Activated CD4-positive, alpha-beta T cell treated with anti-CD3 and anti-CD28 coated beads, Interleukin-2, amount 10 ng/mL, durations not matched to agents 24 days and 14 days (primary cell): ENCODE measurements at regions not wholly inside any gene's neighbourhood (a gene's known extent, or its start where the extent isn't known, plus 50 kb on each side); places are given as distances from the start of the nearest gene placed in this dataset.

Experiments
- DNase-seq: peaks from one replicate; pipeline ENCODE4 v3.0.0; 2022
- H3K27ac Mint-ChIP-seq: one replicate; pipeline ENCODE4 v1.8.0; 2022; ENCODE audit warnings: mild to moderate bottlenecking, mixed read lengths
- H3K27me3 Mint-ChIP-seq: one replicate; pipeline ENCODE4 v1.8.0; 2022; ENCODE audit warnings: mixed read lengths
- H3K36me3 Mint-ChIP-seq: one replicate; pipeline ENCODE4 v1.8.0; 2022; ENCODE audit warnings: low read depth, mild to moderate bottlenecking, mixed read lengths
- H3K4me1 Mint-ChIP-seq: one replicate; pipeline ENCODE4 v1.8.0; 2021; ENCODE audit warnings: mixed read lengths
- H3K4me3 Mint-ChIP-seq: one replicate; pipeline ENCODE4 v1.8.0; 2022; ENCODE audit warnings: mild to moderate bottlenecking, moderate library complexity, mixed read lengths
- H3K9me3 Mint-ChIP-seq: one replicate; pipeline ENCODE4 v1.8.0; 2021; ENCODE audit warnings: mixed read lengths
- intact Hi-C: fragments of 100-400 bp; cut with micrococcal nuclease; formaldehyde crosslinking; loops from one replicate; pipeline ENCODE4 v1.15.1; 2023

- no peak for DNase-seq
- Mint-ChIP-seq H3K36me3 (no peaks in the 10 kb centered on the region), H3K27ac (no peak overlapping the region), H3K9me3 (no peaks in the 10 kb centered on the region), H3K27me3 (no peaks in the 10 kb centered on the region), H3K4me1 (no peaks in the 10 kb centered on the region), H3K4me3 (no peak overlapping the region)
- intact Hi-C loops: no loop called here
Measured at GRCh38 chr17:70653850-70654249, 484.5 kb downstream of the KCNJ2 start.

- H3K4me3 Mint-ChIP-seq: no peak overlapping the region
- H3K4me1 Mint-ChIP-seq: no peaks in the 10 kb centered on the region
- H3K27ac Mint-ChIP-seq: no peak overlapping the region
- intact Hi-C loops: no loop called here
- no peaks in the 10 kb centered on the region for H3K9me3 Mint-ChIP-seq
- no peaks in the 10 kb centered on the region for H3K27me3 Mint-ChIP-seq
- DNase-seq: no peak
- no peaks in the 10 kb centered on the region for H3K36me3 Mint-ChIP-seq
Measured at GRCh38 chr17:70654706-70655105, 485.4 kb downstream of the KCNJ2 start.

GRCh38 chr17:70655176-70655958 is 486.0 kb downstream of the KCNJ2 start:
- Mint-ChIP-seq H3K4me3 (no peak overlapping the region), H3K4me1 (no peaks in the 10 kb centered on the region), H3K9me3 (no peaks in the 10 kb centered on the region), H3K36me3 (no peaks in the 10 kb centered on the region), H3K27me3 (no peaks in the 10 kb centered on the region), H3K27ac (no peak overlapping the region)
- no peak for DNase-seq
- intact Hi-C loops: no loop called here

- Mint-ChIP-seq H3K36me3 (no peaks in the 10 kb centered on the region), H3K9me3 (no peaks in the 10 kb centered on the region), H3K27me3 (no peaks in the 10 kb centered on the region), H3K4me1 (no peaks in the 10 kb centered on the region), H3K27ac (no peak overlapping the region), H3K4me3 (no peak overlapping the region)
- no peak for DNase-seq
- intact Hi-C loops: no loop called here
Measured at GRCh38 chr17:70658317-70658716, 489.0 kb downstream of the KCNJ2 start.

- no peak for DNase-seq
- H3K4me1 Mint-ChIP-seq: no peaks in the 10 kb centered on the region
Measured at GRCh38 chr17:70658840-70659239, 489.5 kb downstream of the KCNJ2 start.

GRCh38 chr17:70661342-70662222 is 492.2 kb downstream of the KCNJ2 start:
- no peaks in the 10 kb centered on the region for H3K9me3 Mint-ChIP-seq
- no peaks in the 10 kb centered on the region for H3K36me3 Mint-ChIP-seq
- no peaks in the 10 kb centered on the region for H3K4me1 Mint-ChIP-seq
- H3K27ac Mint-ChIP-seq: no peak overlapping the region
- DNase-seq: no peak
- no peaks in the 10 kb centered on the region for H3K27me3 Mint-ChIP-seq
- no peak overlapping the region for H3K4me3 Mint-ChIP-seq
- intact Hi-C loops: no loop called here

More at GRCh38 chr17:70658840-70659239, 489.5 kb downstream of the KCNJ2 start:
- H3K9me3 Mint-ChIP-seq: no peaks in the 10 kb centered on the region
- H3K4me3 Mint-ChIP-seq: no peak overlapping the region
- no peaks in the 10 kb centered on the region for H3K27me3 Mint-ChIP-seq
- H3K27ac Mint-ChIP-seq: no peak overlapping the region
- no peaks in the 10 kb centered on the region for H3K36me3 Mint-ChIP-seq
- intact Hi-C loops: no loop called here

- H3K4me1 Mint-ChIP-seq: no peaks in the 10 kb centered on the region
- no peaks in the 10 kb centered on the region for H3K36me3 Mint-ChIP-seq
- intact Hi-C loops: no loop called here
- no peaks in the 10 kb centered on the region for H3K27me3 Mint-ChIP-seq
- H3K4me3 Mint-ChIP-seq: no peak overlapping the region
- no peaks in the 10 kb centered on the region for H3K9me3 Mint-ChIP-seq
- DNase-seq: no peak
- no peak overlapping the region for H3K27ac Mint-ChIP-seq
Measured at GRCh38 chr17:70668276-70668937, 499.1 kb downstream of the KCNJ2 start.

GRCh38 chr17:70668938-70669778 is 499.8 kb downstream of the KCNJ2 start:
- H3K36me3 Mint-ChIP-seq: no peaks in the 10 kb centered on the region
- no peak overlapping the region for H3K4me3 Mint-ChIP-seq

GRCh38 chr17:70674061-70674460 is 504.7 kb downstream of the KCNJ2 start:
- Mint-ChIP-seq H3K4me3 (no peak overlapping the region), H3K9me3 (no peaks in the 10 kb centered on the region), H3K27ac (no peak overlapping the region), H3K4me1 (no peaks in the 10 kb centered on the region), H3K36me3 (no peaks in the 10 kb centered on the region), H3K27me3 (no peaks in the 10 kb centered on the region)
- no peak for DNase-seq
- intact Hi-C loops: no loop called here

More at GRCh38 chr17:70668938-70669778, 499.8 kb downstream of the KCNJ2 start:
- no peak for DNase-seq
- no peaks in the 10 kb centered on the region for H3K9me3 Mint-ChIP-seq
- no peaks in the 10 kb centered on the region for H3K27me3 Mint-ChIP-seq
- H3K4me1 Mint-ChIP-seq: no peaks in the 10 kb centered on the region
- intact Hi-C loops: no loop called here
- H3K27ac Mint-ChIP-seq: no peak overlapping the region

- Mint-ChIP-seq H3K4me3 (no peak overlapping the region), H3K4me1 (no peaks in the 10 kb centered on the region), H3K9me3 (no peaks in the 10 kb centered on the region), H3K27me3 (no peaks in the 10 kb centered on the region), H3K36me3 (no peaks in the 10 kb centered on the region), H3K27ac (no peak overlapping the region)
- intact Hi-C loops: no loop called here
- DNase-seq: no peak
Measured at GRCh38 chr17:70675070-70675590, 505.8 kb downstream of the KCNJ2 start.

GRCh38 chr17:70677783-70678647 is 508.7 kb downstream of the KCNJ2 start:
- Mint-ChIP-seq H3K27me3 (no peaks in the 10 kb centered on the region), H3K4me3 (no peak overlapping the region), H3K4me1 (no peaks in the 10 kb centered on the region), H3K27ac (no peak overlapping the region), H3K9me3 (no peaks in the 10 kb centered on the region), H3K36me3 (no peaks in the 10 kb centered on the region)
- DNase-seq: no peak
- intact Hi-C loops: no loop called here

- no peaks in the 10 kb centered on the region for H3K36me3 Mint-ChIP-seq
- H3K4me3 Mint-ChIP-seq: no peak overlapping the region
- H3K4me1 Mint-ChIP-seq: no peaks in the 10 kb centered on the region
- H3K27ac Mint-ChIP-seq: no peak overlapping the region
- no peaks in the 10 kb centered on the region for H3K27me3 Mint-ChIP-seq
- no peaks in the 10 kb centered on the region for H3K9me3 Mint-ChIP-seq
- intact Hi-C loops: no loop called here
- DNase-seq: no peak
Measured at GRCh38 chr17:70678889-70679288, 509.6 kb downstream of the KCNJ2 start.
